ENCODE measurements at regions not wholly inside any gene's neighbourhood (a gene's known extent, or its start where the extent isn't known, plus 50 kb on each side); places are given as distances from the start of the nearest gene placed in this dataset.

GRCh38 chr12:97275728-97276590, 186.6 kb upstream of the RMST start:
- no peak overlapping the region for H3K4me3 Mint-ChIP-seq
- H3K27ac Mint-ChIP-seq = no peak overlapping the region
- H3K4me1 Mint-ChIP-seq = no peaks in the 10 kb centered on the region
- H3K27me3 Mint-ChIP-seq (ENCODE audit: low read depth in 3 of 3) = peaks cover 0 to 2% (median 0%) of the 10 kb centered on the region in 3 donors
- no peak for DNase-seq
- H3K9me3 Mint-ChIP-seq = peaks cover 0 to 4% (median 0%) of the 10 kb centered on the region in 6 donors
- no peaks in the 10 kb centered on the region for H3K36me3 Mint-ChIP-seq

DNA sequence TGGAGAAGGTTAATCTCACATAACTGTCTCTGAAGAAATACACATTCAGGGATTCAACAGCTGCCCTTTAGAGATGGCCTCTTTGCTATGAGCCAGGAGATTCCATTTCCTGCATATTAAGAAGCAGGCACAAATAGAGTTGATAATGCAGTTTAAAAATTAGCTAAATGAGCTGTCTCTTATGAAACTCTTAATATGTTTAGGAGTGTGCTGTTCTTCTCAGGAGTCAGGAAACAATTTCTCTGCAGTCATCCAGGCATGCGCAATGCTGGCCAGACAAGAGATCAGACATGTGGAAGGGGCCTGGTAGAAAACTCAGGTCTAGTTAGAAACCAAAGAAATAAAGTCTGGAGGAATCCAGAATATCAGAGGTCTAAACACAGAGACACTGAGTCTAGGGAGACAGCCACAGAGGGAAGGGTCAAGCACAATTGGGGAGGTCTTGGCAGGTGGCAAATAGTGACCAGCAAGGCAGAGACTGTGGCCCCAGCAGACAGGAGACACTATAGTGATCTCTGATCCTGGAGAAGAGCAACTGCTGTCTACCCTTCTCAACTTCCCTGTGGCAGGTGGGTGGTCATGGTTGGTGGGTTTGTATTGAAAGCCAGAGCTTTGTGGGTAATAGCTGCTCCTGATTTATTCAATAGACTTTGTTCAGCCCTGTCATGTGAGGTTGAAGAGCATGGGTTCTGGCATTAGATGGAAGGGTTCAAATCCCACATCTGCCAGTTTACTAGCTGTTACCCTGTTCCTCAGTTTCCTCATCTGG, 185.8 kb upstream of the RMST start:
- H3K9me3 Mint-ChIP-seq = peaks cover 0 to 2% (median 0%) of the 10 kb centered on the region in 6 donors
- H3K4me3 Mint-ChIP-seq = no peak overlapping the region
- H3K36me3 Mint-ChIP-seq = no peaks in the 10 kb centered on the region
- peaks cover 0 to 2% (median 0%) of the 10 kb centered on the region in 3 donors for H3K27me3 Mint-ChIP-seq (ENCODE audit: low read depth in 3 of 3)
- DNase-seq = no peak
- no peaks in the 10 kb centered on the region for H3K4me1 Mint-ChIP-seq
- no peak overlapping the region for H3K27ac Mint-ChIP-seq

DNA sequence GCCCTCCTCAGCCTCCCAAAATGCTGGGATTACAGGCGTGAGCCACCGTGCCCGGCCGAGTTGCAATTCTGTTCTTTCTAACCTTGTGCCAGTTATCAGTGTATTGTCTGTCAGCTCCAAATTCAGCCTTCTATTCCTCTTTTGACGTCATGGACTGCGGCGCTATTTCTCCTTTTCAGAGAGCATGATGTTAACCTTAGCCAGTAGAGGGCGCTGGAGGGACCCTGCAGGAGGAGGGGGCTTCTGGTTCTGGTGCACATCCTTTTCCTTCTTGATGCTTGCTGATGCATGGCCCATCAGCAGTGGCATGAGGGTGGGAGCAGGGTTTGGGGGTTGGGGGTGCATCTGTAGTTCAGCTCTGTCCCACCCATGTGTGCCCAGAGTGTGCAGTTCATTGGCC, 179.3 kb upstream of the RMST start:
- peaks cover 0 to 2% (median 0%) of the 10 kb centered on the region in 3 donors for H3K27me3 Mint-ChIP-seq (ENCODE audit: low read depth in 3 of 3)
- no peaks in the 10 kb centered on the region for H3K4me1 Mint-ChIP-seq
- H3K4me3 Mint-ChIP-seq = no peak overlapping the region
- DNase-seq = no peak
- H3K36me3 Mint-ChIP-seq = no peaks in the 10 kb centered on the region
- no peak overlapping the region for H3K27ac Mint-ChIP-seq
- peaks cover 0 to 2% (median 0%) of the 10 kb centered on the region in 6 donors for H3K9me3 Mint-ChIP-seq

DNA sequence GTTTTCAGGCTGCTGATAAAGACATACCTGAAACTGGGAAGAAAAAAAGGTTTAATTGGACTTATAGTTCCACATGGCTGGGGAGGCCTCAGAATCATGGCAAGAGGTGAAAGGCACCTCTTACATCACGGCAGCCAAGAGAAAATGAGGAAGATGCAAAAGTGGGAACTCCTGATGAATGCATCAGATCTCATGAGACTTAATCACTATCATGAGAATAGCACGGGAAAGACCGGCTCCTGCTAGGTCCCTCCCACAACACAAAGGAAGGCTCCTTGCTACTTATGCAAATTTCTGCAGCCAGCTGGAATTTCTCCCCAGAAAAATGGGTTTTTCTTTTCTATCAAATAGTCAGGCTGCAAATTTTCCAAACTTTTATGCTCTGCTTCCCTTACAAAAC, 174.1 kb upstream of the RMST start:
- peaks cover 0 to 2% (median 0%) of the 10 kb centered on the region in 3 donors for H3K27me3 Mint-ChIP-seq (ENCODE audit: low read depth in 3 of 3)
- H3K9me3 Mint-ChIP-seq = peaks cover 0 to 2% (median 0%) of the 10 kb centered on the region in 6 donors
- no peak overlapping the region for H3K27ac Mint-ChIP-seq
- no peaks in the 10 kb centered on the region for H3K4me1 Mint-ChIP-seq
- H3K4me3 Mint-ChIP-seq = no peak overlapping the region
- no peaks in the 10 kb centered on the region for H3K36me3 Mint-ChIP-seq
- DNase-seq = no peak

- DNase-seq = no peak
- no peak overlapping the region for H3K4me3 Mint-ChIP-seq
- no peaks in the 10 kb centered on the region for H3K4me1 Mint-ChIP-seq
- no peak overlapping the region for H3K27ac Mint-ChIP-seq
- H3K9me3 Mint-ChIP-seq = peaks cover 0 to 9% (median under 1%) of the 10 kb centered on the region in 6 donors
- no peaks in the 10 kb centered on the region for H3K36me3 Mint-ChIP-seq
- H3K27me3 Mint-ChIP-seq (ENCODE audit: low read depth in 3 of 3) = peaks cover 0 to 7% (median 3%) of the 10 kb centered on the region in 3 donors
These were observed 170.0 kb upstream of the RMST start for GRCh38 chr12:97292588-97292987.

DNA sequence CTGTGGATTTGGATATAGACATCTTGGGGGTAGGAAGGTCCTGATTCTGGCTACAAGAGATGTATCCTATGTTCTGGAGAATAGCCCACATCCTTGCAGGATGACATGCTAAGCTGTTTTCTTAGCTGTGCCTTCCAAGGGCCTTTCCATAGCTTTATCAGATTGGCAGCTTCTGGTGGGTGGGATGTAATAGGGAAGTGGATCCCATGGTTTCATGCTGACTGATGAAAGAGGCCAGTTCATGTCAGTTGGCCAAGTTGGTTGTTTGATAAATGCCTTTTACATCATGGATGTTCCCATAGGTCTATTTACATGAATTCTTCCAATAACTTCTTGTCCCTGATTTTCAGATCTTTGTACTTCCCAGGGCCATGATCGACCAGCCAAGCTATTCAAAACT, 169.1 kb upstream of the RMST start:
- peaks cover 0 to 9% (median 2%) of the 10 kb centered on the region in 6 donors for H3K9me3 Mint-ChIP-seq
- H3K4me1 Mint-ChIP-seq = no peaks in the 10 kb centered on the region
- H3K4me3 Mint-ChIP-seq = no peak overlapping the region
- no peak overlapping the region for H3K27ac Mint-ChIP-seq
- peaks cover 0 to 7% (median 5%) of the 10 kb centered on the region in 3 donors for H3K27me3 Mint-ChIP-seq (ENCODE audit: low read depth in 3 of 3)
- DNase-seq = no peak
- no peaks in the 10 kb centered on the region for H3K36me3 Mint-ChIP-seq

DNA sequence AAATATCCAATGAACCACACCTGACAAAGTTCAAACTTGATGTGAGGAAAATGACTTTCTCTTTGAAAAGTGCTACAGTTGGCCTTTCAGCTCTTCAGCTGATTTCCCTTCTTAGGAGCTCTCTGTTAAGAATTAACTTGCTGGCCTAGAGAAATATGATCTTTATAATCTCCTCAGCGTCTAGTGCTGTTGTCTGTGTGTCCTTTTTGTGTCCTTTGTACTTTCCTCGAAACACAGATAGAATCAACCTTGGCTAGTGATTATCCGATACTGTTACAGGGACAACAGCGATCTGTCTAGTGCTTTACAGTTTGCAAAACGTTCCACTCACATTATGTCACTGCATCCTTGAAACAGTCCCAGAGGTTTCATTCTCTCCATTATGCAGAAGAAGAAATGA, 162.8 kb upstream of the RMST start:
- Mint-ChIP-seq H3K4me3 (no peak overlapping the region), H3K4me1 (no peaks in the 10 kb centered on the region), H3K36me3 (no peaks in the 10 kb centered on the region), H3K9me3 (peaks cover 0 to 6% (median under 1%) of the 10 kb centered on the region in 6 donors), H3K27ac (no peak overlapping the region), H3K27me3 (ENCODE audit: low read depth in 3 of 3) (peaks cover 2 to 9% (median 5%) of the 10 kb centered on the region in 3 donors)
- DNase-seq = no peak

- H3K27me3 Mint-ChIP-seq (ENCODE audit: low read depth in 3 of 3) = peaks cover 2 to 7% (median 2%) of the 10 kb centered on the region in 3 donors
- H3K36me3 Mint-ChIP-seq = no peaks in the 10 kb centered on the region
- no peaks in the 10 kb centered on the region for H3K4me1 Mint-ChIP-seq
- H3K4me3 Mint-ChIP-seq = no peak overlapping the region
- peaks cover 0 to 4% (median 0%) of the 10 kb centered on the region in 6 donors for H3K9me3 Mint-ChIP-seq
- no peak overlapping the region for H3K27ac Mint-ChIP-seq
- no peak for DNase-seq
These were observed 162.2 kb upstream of the RMST start for GRCh38 chr12:97300431-97300830.

DNA sequence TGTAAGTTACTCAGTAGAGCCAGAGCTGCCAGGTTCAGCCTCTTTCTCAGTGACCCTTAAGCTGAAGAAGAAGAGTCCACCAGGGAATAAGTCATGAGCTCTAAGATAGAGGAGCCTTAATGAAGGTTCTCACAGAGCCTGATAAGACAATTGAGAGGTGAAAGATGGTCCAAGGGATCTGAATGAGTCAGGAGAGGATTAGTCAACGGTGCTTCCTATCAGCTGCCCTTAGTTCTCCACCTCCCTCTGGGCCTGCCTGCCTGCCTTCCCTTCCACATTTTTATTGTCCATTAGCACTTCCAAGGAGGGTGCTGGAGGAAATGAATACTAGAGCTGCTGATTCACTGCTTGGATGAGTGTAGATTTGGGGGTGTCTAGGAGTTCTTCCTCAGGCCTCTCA, 161.7 kb upstream of the RMST start:
- Mint-ChIP-seq H3K9me3 (peaks cover 0 to 4% (median 0%) of the 10 kb centered on the region in 6 donors), H3K27ac (no peak overlapping the region), H3K36me3 (no peaks in the 10 kb centered on the region)

GRCh38 chr12:97301576-97301975, 161.0 kb upstream of the RMST start:
- H3K4me1 Mint-ChIP-seq = no peaks in the 10 kb centered on the region
- DNase-seq = no peak
- no peak overlapping the region for H3K4me3 Mint-ChIP-seq
- no peaks in the 10 kb centered on the region for H3K36me3 Mint-ChIP-seq
- H3K27me3 Mint-ChIP-seq (ENCODE audit: low read depth in 3 of 3) = peaks cover 2% of the 10 kb centered on the region in 3 donors
- H3K27ac Mint-ChIP-seq = no peak overlapping the region
- H3K9me3 Mint-ChIP-seq = peaks cover 0 to 2% (median 0%) of the 10 kb centered on the region in 6 donors

More for the DNA sequence above, 161.7 kb upstream of the RMST start:
- H3K4me1 Mint-ChIP-seq = no peaks in the 10 kb centered on the region
- DNase-seq = no peak
- no peak overlapping the region for H3K4me3 Mint-ChIP-seq
- H3K27me3 Mint-ChIP-seq (ENCODE audit: low read depth in 3 of 3) = peaks cover 2 to 5% (median 2%) of the 10 kb centered on the region in 3 donors

GRCh38 chr12:97305651-97306050, 157.0 kb upstream of the RMST start:
- DNase-seq = no peak
- no peaks in the 10 kb centered on the region for H3K36me3 Mint-ChIP-seq
- no peak overlapping the region for H3K4me3 Mint-ChIP-seq
- H3K4me1 Mint-ChIP-seq = no peaks in the 10 kb centered on the region
- no peak overlapping the region for H3K27ac Mint-ChIP-seq
- peaks cover 2 to 3% (median 2%) of the 10 kb centered on the region in 3 donors for H3K27me3 Mint-ChIP-seq (ENCODE audit: low read depth in 3 of 3)
- H3K9me3 Mint-ChIP-seq = no peaks in the 10 kb centered on the region

GRCh38 chr12:97306147-97306546, 156.5 kb upstream of the RMST start:
- peaks cover 2 to 3% (median 2%) of the 10 kb centered on the region in 3 donors for H3K27me3 Mint-ChIP-seq (ENCODE audit: low read depth in 3 of 3)
- no peaks in the 10 kb centered on the region for H3K9me3 Mint-ChIP-seq
- no peak overlapping the region for H3K4me3 Mint-ChIP-seq
- no peak overlapping the region for H3K27ac Mint-ChIP-seq
- H3K4me1 Mint-ChIP-seq = no peaks in the 10 kb centered on the region
- no peak for DNase-seq
- no peaks in the 10 kb centered on the region for H3K36me3 Mint-ChIP-seq

- Mint-ChIP-seq H3K9me3 (peaks cover 0 to 2% (median 0%) of the 10 kb centered on the region in 6 donors), H3K4me1 (no peaks in the 10 kb centered on the region), H3K27ac (no peak overlapping the region), H3K27me3 (ENCODE audit: low read depth in 3 of 3) (peaks cover 0 to 6% (median 0%) of the 10 kb centered on the region in 3 donors), H3K4me3 (no peak overlapping the region), H3K36me3 (no peaks in the 10 kb centered on the region)
- DNase-seq = peak; percentile 30 to 50 (median 39)
These were observed 153.9 kb upstream of the RMST start for GRCh38 chr12:97308576-97309198.

DNA sequence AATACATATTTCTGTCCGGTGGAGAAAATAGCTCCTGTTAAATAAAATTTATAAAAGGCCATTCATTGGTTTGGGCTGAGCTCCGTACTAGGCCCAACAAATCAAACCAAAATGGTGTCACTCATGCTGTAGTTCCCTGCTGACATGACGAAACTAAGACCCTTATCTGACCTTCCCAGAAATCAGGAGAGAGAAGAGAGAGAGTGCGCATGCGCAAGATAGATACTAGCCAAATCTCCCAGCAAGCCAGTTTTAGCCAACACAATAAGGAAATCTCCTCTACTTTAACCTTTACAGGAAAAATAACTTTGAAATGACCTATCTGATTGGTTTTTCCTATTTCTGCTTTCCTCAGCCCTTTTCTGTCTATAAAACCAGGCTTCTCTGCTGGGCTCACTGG, 152.7 kb upstream of the RMST start:
- Mint-ChIP-seq H3K4me3 (no peak overlapping the region), H3K27me3 (ENCODE audit: low read depth in 3 of 3) (peaks cover 0 to 6% (median 0%) of the 10 kb centered on the region in 3 donors), H3K9me3 (peaks cover 0 to 2% (median 0%) of the 10 kb centered on the region in 6 donors), H3K27ac (no peak overlapping the region), H3K36me3 (no peaks in the 10 kb centered on the region), H3K4me1 (no peaks in the 10 kb centered on the region)
- DNase-seq = no peak
